Uterus (tissue), 3 donors: ENCODE measurements at regions not wholly inside any gene's neighbourhood (a gene's known extent, or its start where the extent isn't known, plus 50 kb on each side); places are given as distances from the start of the nearest gene placed in this dataset.

Experiments
- DNase-seq, 2 donors: peaks; one replicate each; pipeline ENCODE4 v3.0.0-alpha.2; 2019 to 2020
- H3K27ac ChIP-seq, 2 donors: fragments of 200-600 bp; sonication (generic); 1 replicate in 1 of 2; 2 replicates in 1 of 2; pipeline ENCODE4 v1.5.1; 2016 to 2018
- H3K27me3 ChIP-seq, 2 donors: fragments of 200-600 bp; sonication (generic); one replicate each; pipeline ENCODE4 v1.5.1; 2018 to 2019; ENCODE audit warnings: control low read depth in 1 of 2
- H3K36me3 ChIP-seq, 2 donors: fragments of 200-600 bp; sonication (generic); one replicate each; pipeline ENCODE4 v1.5.1; 2019; ENCODE audit warnings: control low read depth in 1 of 2
- H3K4me1 ChIP-seq, 2 donors: fragments of 200-600 bp; sonication (generic); one replicate each; pipeline ENCODE4 v1.5.1; 2018 to 2019; ENCODE audit warnings: control low read depth in 1 of 2
- H3K4me3 ChIP-seq, 2 donors: fragments of 200-600 bp; sonication (generic); 1 replicate in 1 of 2; 2 replicates in 1 of 2; pipeline ENCODE4 v1.5.1; 2018 to 2019; ENCODE audit warnings: mild to moderate bottlenecking in 1 of 2
- H3K9me3 ChIP-seq, 2 donors: fragments of 200-600 bp; sonication (generic); one replicate each; pipeline ENCODE4 v1.5.1; 2019; ENCODE audit warnings: control low read depth in 1 of 2
- CTCF ChIP-seq, 4 experiments: fragments of 200-600 bp in 2 of 4; fragments of 450-650 bp in 2 of 4; sonication (generic) in 2 of 4; IDR thresholded peaks; one replicate each; pipeline ENCODE4 v1.5.1; 2016 to 2019; ENCODE audit warnings: antibody characterized with exemption in 4 of 4, mild to moderate bottlenecking in 2 of 4, moderate library complexity in 1 of 4
- POLR2A ChIP-seq, 2 donors: fragments of 450-650 bp; IDR thresholded peaks; one replicate each; pipeline ENCODE4 v1.6.1; 2016; ENCODE audit warnings: antibody characterized with exemption in 2 of 2, mild to moderate bottlenecking in 1 of 2, moderate library complexity in 1 of 2
- intact Hi-C: fragments of 100-400 bp; cut with DNase I; formaldehyde crosslinking; loops from one replicate; pipeline ENCODE4 v1.15.1; 2023; ENCODE audit warnings: low total_unique reads
- donor health status: DM: yes; HTN: yes; CAD: no.

DNA sequence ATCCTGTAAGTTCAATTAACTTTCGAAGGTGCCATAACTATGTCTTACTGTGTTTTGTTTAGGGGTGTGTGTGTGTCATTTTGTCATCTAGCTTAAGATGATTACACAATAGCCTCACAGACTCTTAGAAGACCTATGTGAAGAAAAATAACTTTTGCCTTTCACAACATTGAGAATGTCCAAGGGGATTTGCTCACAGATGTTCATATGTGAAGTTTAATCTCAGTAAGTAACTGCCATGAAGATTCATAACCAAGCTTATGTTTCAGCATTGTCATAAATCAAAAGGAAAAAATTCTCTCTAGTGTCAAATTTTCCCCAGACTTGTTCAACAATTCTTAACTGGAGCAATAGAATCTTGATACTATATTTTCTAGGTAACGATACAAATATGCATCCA is 226.1 kb upstream of the PRKD1 start:
- no peak overlapping the region for H3K27ac ChIP-seq
- no peaks in the 10 kb centered on the region for H3K27me3 ChIP-seq
- no peaks in the 10 kb centered on the region for H3K4me1 ChIP-seq
- DNase-seq: no peak
- intact Hi-C loops: no loop called here
- TF ChIP-seq POLR2A (IDR thresholded peaks at IDR 0.05) (no peak), CTCF (IDR thresholded peaks at IDR 0.05) (no peak)
- no peaks in the 10 kb centered on the region for H3K36me3 ChIP-seq
- H3K4me3 ChIP-seq: no peak overlapping the region
- H3K9me3 ChIP-seq: no peaks in the 10 kb centered on the region

DNA sequence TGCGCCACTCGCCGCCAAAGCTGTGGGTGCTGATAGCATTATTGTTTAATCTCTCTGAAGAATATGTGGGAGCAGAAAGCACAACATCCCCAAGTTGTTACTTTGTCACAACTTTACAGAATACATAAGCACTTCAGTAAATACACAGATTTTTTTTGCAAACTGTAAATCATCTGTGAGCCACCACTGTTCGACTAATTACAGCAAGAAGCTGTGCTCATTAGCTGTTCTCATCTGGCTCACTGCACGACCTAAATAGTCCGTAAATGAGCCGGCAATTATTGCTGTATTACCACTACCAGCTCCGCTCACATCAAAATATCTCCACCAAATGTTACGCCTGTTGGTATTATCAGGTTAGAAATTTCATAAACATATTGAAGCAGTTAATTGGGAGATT is 228.9 kb upstream of the PRKD1 start:
- Histone ChIP-seq H3K4me3 (no peak overlapping the region), H3K27ac (no peak overlapping the region), H3K36me3 (no peaks in the 10 kb centered on the region), H3K9me3 (no peaks in the 10 kb centered on the region), H3K27me3 (no peaks in the 10 kb centered on the region), H3K4me1 (no peaks in the 10 kb centered on the region)
- TF ChIP-seq POLR2A (IDR thresholded peaks at IDR 0.05) (no peak), CTCF (IDR thresholded peaks at IDR 0.05) (no peak)
- intact Hi-C loops: no loop called here
- no peak for DNase-seq

DNA sequence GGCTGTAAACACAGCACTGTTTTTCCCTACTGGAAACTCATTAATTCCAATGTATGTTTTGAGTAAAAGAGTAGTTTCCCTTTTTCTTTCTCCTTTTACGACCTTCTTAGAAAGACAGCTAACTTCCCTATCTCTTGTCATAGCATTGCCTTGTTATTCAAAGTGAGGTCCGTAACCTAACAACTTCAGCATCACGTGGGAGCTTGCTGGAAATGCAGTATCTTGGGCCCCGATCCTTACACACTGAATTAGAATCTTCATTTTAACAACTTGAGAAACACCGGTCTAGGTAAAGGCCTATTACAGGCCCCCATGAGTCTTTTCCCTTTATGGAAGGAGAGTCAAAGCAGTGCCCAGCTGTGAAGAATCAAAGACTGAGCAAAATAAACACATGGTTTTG is 230.7 kb upstream of the PRKD1 start:
- no peak for DNase-seq
- intact Hi-C loops: no loop called here
- H3K9me3 ChIP-seq: no peaks in the 10 kb centered on the region

GRCh38 chr14:30159374-30159773 is 231.7 kb upstream of the PRKD1 start:
- Histone ChIP-seq H3K4me1 (no peaks in the 10 kb centered on the region), H3K27me3 (no peaks in the 10 kb centered on the region), H3K36me3 (no peaks in the 10 kb centered on the region), H3K4me3 (no peak overlapping the region), H3K9me3 (no peaks in the 10 kb centered on the region), H3K27ac (no peak overlapping the region)
- intact Hi-C loops: no loop called here
- DNase-seq: no peak
- no peak for TF ChIP-seq CTCF (IDR thresholded peaks at IDR 0.05)
- no peak for TF ChIP-seq POLR2A (IDR thresholded peaks at IDR 0.05)

More for the DNA sequence above, 230.7 kb upstream of the PRKD1 start:
- Histone ChIP-seq H3K27me3 (no peaks in the 10 kb centered on the region), H3K36me3 (no peaks in the 10 kb centered on the region), H3K4me1 (no peaks in the 10 kb centered on the region), H3K27ac (no peak overlapping the region), H3K4me3 (no peak overlapping the region)
- TF ChIP-seq CTCF (IDR thresholded peaks at IDR 0.05): no peak
- TF ChIP-seq POLR2A (IDR thresholded peaks at IDR 0.05): no peak

DNA sequence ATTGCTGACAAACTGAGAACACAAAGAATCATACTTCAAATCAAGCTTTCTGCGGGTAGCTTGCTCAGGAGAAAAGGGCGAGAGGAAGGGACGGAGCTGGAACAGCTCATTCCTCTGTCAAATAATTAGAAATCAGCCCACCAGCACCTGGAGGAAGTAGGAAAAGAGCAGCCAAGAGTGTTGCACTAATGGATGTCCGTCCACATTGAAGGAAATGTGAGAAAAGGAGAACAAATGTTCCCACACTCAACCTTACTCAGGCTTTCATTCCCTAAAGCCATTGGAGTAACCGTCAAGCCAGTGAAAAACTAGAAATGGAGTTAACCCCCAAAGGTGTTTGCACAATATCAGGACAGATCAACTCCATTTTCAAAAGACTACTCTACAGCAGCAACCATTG is 233.0 kb upstream of the PRKD1 start:
- intact Hi-C loops: no loop called here
- H3K4me1 ChIP-seq: no peaks in the 10 kb centered on the region
- no peak for TF ChIP-seq CTCF (IDR thresholded peaks at IDR 0.05)
- no peak for TF ChIP-seq POLR2A (IDR thresholded peaks at IDR 0.05)
- H3K9me3 ChIP-seq: no peaks in the 10 kb centered on the region
- H3K36me3 ChIP-seq: no peaks in the 10 kb centered on the region
- H3K27me3 ChIP-seq: no peaks in the 10 kb centered on the region
- H3K27ac ChIP-seq: no peak overlapping the region
- no peak for DNase-seq
- H3K4me3 ChIP-seq: no peak overlapping the region
